Ectodermal cell (in vitro differentiated cells): ENCODE measurements at regions not wholly inside any gene's neighbourhood (a gene's known extent, or its start where the extent isn't known, plus 50 kb on each side); places are given as distances from the start of the nearest gene placed in this dataset.
"Not testable (repeated sequence)": the region's sequence is repeated elsewhere in the genome, so short reads cannot be mapped to it uniquely, and the experiment has no call there.

Experiments used
- H3K27ac ChIP-seq: 2 replicates; pipeline ENCODE4 v1.7.0; 2013; ENCODE audit warnings: mild to moderate bottlenecking, low read depth, low read length; ENCODE audit not compliant: insufficient read depth, poor library complexity, severe bottlenecking
- H3K27me3 ChIP-seq: 2 replicates; pipeline ENCODE4 v1.7.0; 2013; ENCODE audit warnings: mild to moderate bottlenecking, low read length; ENCODE audit not compliant: insufficient read depth, control insufficient read depth, poor library complexity, severe bottlenecking
- H3K36me3 ChIP-seq: one replicate; pipeline ENCODE4 v1.7.0; 2013; ENCODE audit warnings: low read length; ENCODE audit not compliant: control insufficient read depth, insufficient read depth
- H3K4me1 ChIP-seq: one replicate; pipeline ENCODE4 v1.7.0; 2013; ENCODE audit warnings: low read length; ENCODE audit not compliant: control insufficient read depth, insufficient read depth
- H3K4me3 ChIP-seq: 2 replicates; pipeline ENCODE4 v1.7.0; 2013; ENCODE audit warnings: low read depth, low read length, control low read depth; ENCODE audit not compliant: insufficient read depth
- H3K9me3 ChIP-seq: 2 replicates; pipeline ENCODE4 v1.7.0; 2013; ENCODE audit warnings: mild to moderate bottlenecking, low read length, moderate library complexity; ENCODE audit not compliant: control insufficient read depth
- WGBS, 2 experiments: methylation state at CpG; one replicate each; pipeline ENCODE4 v1.1.7; 2013; ENCODE audit warnings: missing lambda C conversion rate in 2 of 2; 5-methylcytosine and 5-hydroxymethylcytosine counted together

DNA sequence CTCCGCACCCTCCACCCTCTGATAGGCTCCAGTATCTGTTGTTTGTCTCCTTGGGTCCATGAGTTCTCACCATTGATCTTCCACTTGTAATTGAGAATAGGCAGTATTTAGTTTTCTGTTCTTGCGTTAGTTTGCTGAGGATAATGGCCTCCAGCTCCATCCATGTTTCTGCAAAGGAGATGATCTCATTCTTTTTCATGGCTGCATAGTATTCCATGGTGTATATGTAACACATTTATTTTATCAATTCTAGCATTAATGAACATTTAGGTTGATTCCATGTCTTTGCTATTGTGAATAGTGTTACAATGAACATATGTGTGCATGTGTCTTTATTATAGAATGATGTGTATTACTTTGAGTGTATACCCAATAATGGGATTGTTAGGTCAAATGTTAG, 814.6 kb upstream of the FRG1 start:
- no peaks in the 10 kb centered on the region for H3K36me3 ChIP-seq
- H3K4me1 ChIP-seq, result no peaks in the 10 kb centered on the region
- H3K9me3 ChIP-seq, result no peaks in the 10 kb centered on the region
- WGBS, 2 experiments, result 63 to 65% methylated on average over 2 of the region's 2 CpGs
- H3K4me3 ChIP-seq, result no peak overlapping the region
- no peak overlapping the region for H3K27ac ChIP-seq
- H3K27me3 ChIP-seq, result no peaks in the 10 kb centered on the region

DNA sequence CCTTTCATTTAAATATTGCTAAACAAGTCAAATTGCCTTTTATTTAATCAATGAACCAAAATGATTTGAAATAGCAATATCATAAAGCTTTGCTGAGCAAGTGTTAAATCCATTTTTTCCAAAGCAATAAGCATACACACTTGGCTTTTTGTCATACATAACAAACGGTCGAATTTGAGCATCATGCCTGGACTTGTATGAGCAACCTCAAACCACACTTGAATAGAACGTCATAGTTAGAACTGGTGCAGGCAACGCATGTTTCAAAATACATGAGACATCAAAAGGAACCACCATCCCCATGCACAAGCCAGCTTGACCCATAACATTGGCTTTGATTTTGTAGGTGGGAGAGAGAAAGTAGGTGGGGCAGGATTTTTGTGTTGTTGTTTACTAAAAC, 812.3 kb upstream of the FRG1 start:
- 91 to 98% methylated on average over 2 to 4 of the region's 4 CpGs for WGBS, 2 experiments
- H3K27ac ChIP-seq, result no peak overlapping the region
- H3K4me3 ChIP-seq, result no peak overlapping the region
- no peaks in the 10 kb centered on the region for H3K4me1 ChIP-seq
- no peaks in the 10 kb centered on the region for H3K9me3 ChIP-seq
- H3K36me3 ChIP-seq, result no peaks in the 10 kb centered on the region
- H3K27me3 ChIP-seq, result no peaks in the 10 kb centered on the region

GRCh38 chr4:189129044-189129694, 811.5 kb upstream of the FRG1 start:
- Histone ChIP-seq H3K4me3 (no peak overlapping the region), H3K27me3 (no peaks in the 10 kb centered on the region), H3K27ac (no peak overlapping the region), H3K9me3 (no peaks in the 10 kb centered on the region), H3K4me1 (no peaks in the 10 kb centered on the region), H3K36me3 (no peaks in the 10 kb centered on the region)
- 89 to 92% methylated on average over 8 to 10 of the region's 10 CpGs for WGBS, 2 experiments

DNA sequence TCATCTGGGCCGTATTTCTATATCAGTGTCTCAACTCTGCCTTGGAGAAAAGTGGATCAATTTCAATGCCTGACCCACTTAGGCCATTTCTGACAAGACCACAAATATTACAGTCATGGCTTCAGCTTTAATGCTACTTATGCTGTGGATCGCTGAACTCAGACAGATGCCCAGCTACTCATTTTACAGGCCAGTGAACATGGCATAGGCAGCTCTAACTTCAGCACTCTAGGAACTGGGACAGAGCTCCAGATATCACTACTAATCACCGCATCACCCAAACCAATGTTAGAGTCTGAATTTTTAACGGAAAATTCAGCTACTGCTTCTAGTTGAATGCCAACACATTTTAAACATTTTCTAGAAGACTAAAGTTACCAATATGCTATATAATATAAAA, 809.6 kb upstream of the FRG1 start:
- no peaks in the 10 kb centered on the region for H3K27me3 ChIP-seq
- no peaks in the 10 kb centered on the region for H3K4me1 ChIP-seq
- H3K36me3 ChIP-seq, result no peaks in the 10 kb centered on the region
- no peak overlapping the region for H3K4me3 ChIP-seq
- no peak overlapping the region for H3K27ac ChIP-seq
- 91 to 95% methylated on average over 3 to 4 of the region's 4 CpGs for WGBS, 2 experiments
- no peaks in the 10 kb centered on the region for H3K9me3 ChIP-seq

- no peak overlapping the region for H3K4me3 ChIP-seq
- H3K36me3 ChIP-seq, result no peaks in the 10 kb centered on the region
- no peaks in the 10 kb centered on the region for H3K9me3 ChIP-seq
- WGBS, 2 experiments, result 89 to 94% methylated on average over 3 of the region's 4 CpGs
- no peaks in the 10 kb centered on the region for H3K4me1 ChIP-seq
- no peaks in the 10 kb centered on the region for H3K27me3 ChIP-seq
- H3K27ac ChIP-seq, result no peak overlapping the region
Measured at GRCh38 chr4:189136462-189136861, 804.2 kb upstream of the FRG1 start.

GRCh38 chr4:189143263-189143952, 797.3 kb upstream of the FRG1 start:
- no peak overlapping the region for H3K4me3 ChIP-seq
- 94 to 96% methylated on average over 6 of the region's 6 CpGs for WGBS, 2 experiments
- no peaks in the 10 kb centered on the region for H3K27me3 ChIP-seq
- no peaks in the 10 kb centered on the region for H3K4me1 ChIP-seq
- no peaks in the 10 kb centered on the region for H3K9me3 ChIP-seq
- no peak overlapping the region for H3K27ac ChIP-seq
- H3K36me3 ChIP-seq, result no peaks in the 10 kb centered on the region

- no peaks in the 10 kb centered on the region for H3K4me1 ChIP-seq
- no peaks in the 10 kb centered on the region for H3K36me3 ChIP-seq
- WGBS, 2 experiments, result 93 to 95% methylated on average over 24 of the region's 24 CpGs
- no peaks in the 10 kb centered on the region for H3K9me3 ChIP-seq
- H3K27ac ChIP-seq, result no peak overlapping the region
- no peak overlapping the region for H3K4me3 ChIP-seq
- no peaks in the 10 kb centered on the region for H3K27me3 ChIP-seq
Measured at GRCh38 chr4:189147005-189147929, 793.4 kb upstream of the FRG1 start.

DNA sequence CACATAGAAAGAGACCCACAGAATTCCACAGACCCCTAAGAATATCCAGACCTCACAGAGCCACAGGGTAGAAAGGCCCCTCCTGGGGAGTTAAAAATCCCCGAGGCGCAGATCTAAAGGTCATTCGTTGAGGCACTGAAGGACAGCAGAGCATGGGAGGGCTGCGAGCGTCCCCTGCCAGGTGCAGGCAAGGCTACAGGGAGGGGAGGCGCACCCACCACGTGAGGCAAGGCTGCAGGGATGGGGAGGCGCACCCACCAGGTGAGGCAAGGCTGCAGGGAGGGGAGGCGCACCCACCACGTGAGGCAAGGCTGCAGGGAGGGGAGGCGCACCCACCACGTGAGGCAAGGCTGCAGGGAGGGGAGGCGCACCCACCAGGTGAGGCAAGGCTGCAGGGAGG, 785.6 kb upstream of the FRG1 start:
- not testable (repeated sequence) for H3K27me3 ChIP-seq, H3K9me3 ChIP-seq, H3K4me1 ChIP-seq, H3K36me3 ChIP-seq, H3K27ac ChIP-seq, H3K4me3 ChIP-seq
- 87 to 94% methylated on average over 13 of the region's 13 CpGs for WGBS, 2 experiments

- 11 to 13% methylated on average over 7 of the region's 7 CpGs for WGBS, 2 experiments
- Histone ChIP-seq H3K36me3 (no peaks in the 10 kb centered on the region), H3K27ac (no peak overlapping the region), H3K9me3 (no peaks in the 10 kb centered on the region), H3K4me1 (peaks cover 10% of the 10 kb centered on the region), H3K27me3 (no peaks in the 10 kb centered on the region), H3K4me3 (no peak overlapping the region)
Measured at GRCh38 chr4:189162073-189162789, 778.4 kb upstream of the FRG1 start.

DNA sequence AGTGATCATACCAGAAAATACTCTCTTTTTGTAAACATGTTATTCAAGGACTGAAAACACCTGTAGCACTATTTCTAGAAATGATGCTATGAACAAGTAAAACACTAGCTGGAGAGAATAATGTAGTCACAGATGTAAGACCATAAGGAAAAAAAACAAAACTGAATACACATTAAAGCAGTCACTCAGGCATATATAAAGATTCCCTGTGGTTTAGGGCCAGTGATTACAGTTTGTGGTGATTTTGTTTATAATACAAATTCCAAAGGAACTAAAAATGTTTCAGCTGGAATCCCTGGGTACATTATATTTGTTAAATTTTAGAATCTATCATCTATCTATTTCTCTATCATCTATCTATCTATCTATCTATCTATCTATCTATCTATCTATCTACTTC, 777.8 kb upstream of the FRG1 start:
- H3K4me3 ChIP-seq, result no peak overlapping the region
- no peaks in the 10 kb centered on the region for H3K9me3 ChIP-seq
- no peak overlapping the region for H3K27ac ChIP-seq
- H3K36me3 ChIP-seq, result no peaks in the 10 kb centered on the region
- H3K27me3 ChIP-seq, result no peaks in the 10 kb centered on the region
- H3K4me1 ChIP-seq, result peaks cover 10% of the 10 kb centered on the region
